Smooth muscle cell (in vitro differentiated cells): ENCODE measurements at regions not wholly inside any gene's neighbourhood (a gene's known extent, or its start where the extent isn't known, plus 50 kb on each side); places are given as distances from the start of the nearest gene placed in this dataset.

ENCODE experiments used
- DNase-seq: peaks from one replicate; lab custom pipeline; 2025; ENCODE audit not compliant: unreplicated experiment; lab: John Stamatoyannopoulos, UW
- H2AFZ ChIP-seq: fragments of 200-600 bp; sonication (generic); 2 replicates; pipeline ENCODE4 v1.6.0; 2016; ENCODE audit warnings: antibody characterized with exemption, low read depth, mild to moderate bottlenecking
- H3F3A ChIP-seq: fragments of 200-600 bp; sonication (generic); 2 replicates; pipeline ENCODE4 v1.6.0; 2017; ENCODE audit warnings: antibody characterized with exemption, low read depth
- H3K27ac ChIP-seq: fragments of 200-600 bp; sonication (generic); 2 replicates; pipeline ENCODE4 v1.5.1; 2016; ENCODE audit warnings: low read depth, mild to moderate bottlenecking
- H3K27me3 ChIP-seq: fragments of 200-600 bp; sonication (generic); 2 replicates; pipeline ENCODE4 v1.6.1; 2016; ENCODE audit warnings: low read depth, mild to moderate bottlenecking
- H3K36me3 ChIP-seq: fragments of 200-600 bp; sonication (generic); 2 replicates; pipeline ENCODE4 v1.5.1; 2016; ENCODE audit warnings: low read depth
- H3K4me1 ChIP-seq: fragments of 200-600 bp; sonication (generic); 2 replicates; pipeline ENCODE4 v1.5.1; 2016; ENCODE audit warnings: low read depth
- H3K4me2 ChIP-seq: fragments of 200-600 bp; sonication (generic); 2 replicates; pipeline ENCODE4 v1.6.0; 2016; ENCODE audit warnings: mild to moderate bottlenecking
- H3K4me3 ChIP-seq: fragments of 200-600 bp; sonication (generic); 2 replicates; pipeline ENCODE4 v1.5.1; 2016; ENCODE audit warnings: mild to moderate bottlenecking
- H3K79me2 ChIP-seq: fragments of 200-600 bp; sonication (generic); 2 replicates; pipeline ENCODE4 v1.6.0; 2016; ENCODE audit warnings: low read depth, mild to moderate bottlenecking
- H3K9ac ChIP-seq: fragments of 200-600 bp; sonication (generic); 2 replicates; pipeline ENCODE4 v1.6.0; 2016; ENCODE audit warnings: low read depth
- H3K9me3 ChIP-seq: fragments of 200-600 bp; sonication (generic); replicated peaks from 2 replicates; pipeline ENCODE4 v1.5.1; 2016; ENCODE audit warnings: low read depth
- H4K20me1 ChIP-seq: fragments of 200-600 bp; sonication (generic); 2 replicates; pipeline ENCODE4 v1.6.0; 2016; ENCODE audit warnings: low read depth
- CTCF ChIP-seq: fragments of 200-600 bp; sonication (generic); IDR thresholded peaks from 2 replicates; pipeline ENCODE4 v1.5.1; 2017; ENCODE audit warnings: borderline replicate concordance, mild to moderate bottlenecking, antibody characterized with exemption; ENCODE audit not compliant: insufficient read depth, poor library complexity, severe bottlenecking
- WGBS: methylation state at CpG from one replicate; pipeline ENCODE4 v1.1.7; 2016; ENCODE audit warnings: low lambda C conversion rate; 5-methylcytosine and 5-hydroxymethylcytosine counted together

DNA sequence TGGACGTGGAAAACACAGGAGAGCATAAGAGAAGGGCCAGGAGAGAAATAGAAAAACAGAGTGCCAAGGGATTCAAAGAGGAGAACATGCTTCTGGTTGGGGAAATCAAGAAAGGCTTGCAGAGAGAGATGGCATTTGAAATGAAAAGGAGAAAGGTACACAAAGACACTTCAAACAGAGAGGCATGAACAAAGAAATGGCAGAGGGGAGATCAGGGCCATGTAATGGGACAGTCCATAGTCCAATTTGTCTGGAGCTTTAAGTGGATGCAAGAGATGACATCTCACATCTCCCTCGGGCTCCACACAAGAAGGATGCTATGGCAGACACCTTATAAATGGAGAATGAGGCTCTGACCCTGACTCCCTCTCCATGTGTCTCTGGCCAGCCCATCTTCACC lies 331.1 kb downstream of the MLLT3 start:
- Histone ChIP-seq H3K27ac (no peak overlapping the region), H3F3A (no peaks in the 10 kb centered on the region), H3K79me2 (no peaks in the 10 kb centered on the region), H2AFZ (no peak overlapping the region), H3K4me3 (no peak overlapping the region), H3K4me1 (no peaks in the 10 kb centered on the region), H3K36me3 (no peaks in the 10 kb centered on the region), H4K20me1 (no peaks in the 10 kb centered on the region), H3K9ac (no peak overlapping the region), H3K27me3 (no peaks in the 10 kb centered on the region), H3K9me3 (no peaks in the 10 kb centered on the region), H3K4me2 (no peak overlapping the region)
- WGBS = 86% methylated on average over 2 of the region's 2 CpGs
- DNase-seq = no peak
- no peak for TF ChIP-seq CTCF

- TF ChIP-seq CTCF = no peak
- 67% methylated on average over 6 of the region's 6 CpGs for WGBS
Measured at GRCh38 chr9:20290257-20290656, 332.0 kb downstream of the MLLT3 start.

GRCh38 chr9:20289423-20290010 lies 332.8 kb downstream of the MLLT3 start:
- WGBS = 88% methylated on average over 9 of the region's 9 CpGs
- no peaks in the 10 kb centered on the region for H3K79me2 ChIP-seq
- H3K9me3 ChIP-seq = no peaks in the 10 kb centered on the region
- H3F3A ChIP-seq = no peaks in the 10 kb centered on the region
- H3K4me2 ChIP-seq = no peak overlapping the region
- no peak overlapping the region for H2AFZ ChIP-seq
- no peaks in the 10 kb centered on the region for H4K20me1 ChIP-seq
- no peak for DNase-seq
- no peak for TF ChIP-seq CTCF
- H3K36me3 ChIP-seq = no peaks in the 10 kb centered on the region
- H3K4me1 ChIP-seq = no peaks in the 10 kb centered on the region
- no peak overlapping the region for H3K27ac ChIP-seq
- no peak overlapping the region for H3K4me3 ChIP-seq
- H3K27me3 ChIP-seq = no peaks in the 10 kb centered on the region
- no peak overlapping the region for H3K9ac ChIP-seq

More at GRCh38 chr9:20290257-20290656, 332.0 kb downstream of the MLLT3 start:
- Histone ChIP-seq H3K4me1 (no peaks in the 10 kb centered on the region), H4K20me1 (no peaks in the 10 kb centered on the region), H3K9me3 (no peaks in the 10 kb centered on the region), H3F3A (no peaks in the 10 kb centered on the region), H3K4me2 (no peak overlapping the region), H3K36me3 (no peaks in the 10 kb centered on the region), H3K27me3 (no peaks in the 10 kb centered on the region), H3K79me2 (no peaks in the 10 kb centered on the region), H3K9ac (no peak overlapping the region), H3K27ac (no peak overlapping the region), H2AFZ (no peak overlapping the region), H3K4me3 (no peak overlapping the region)
- no peak for DNase-seq

DNA sequence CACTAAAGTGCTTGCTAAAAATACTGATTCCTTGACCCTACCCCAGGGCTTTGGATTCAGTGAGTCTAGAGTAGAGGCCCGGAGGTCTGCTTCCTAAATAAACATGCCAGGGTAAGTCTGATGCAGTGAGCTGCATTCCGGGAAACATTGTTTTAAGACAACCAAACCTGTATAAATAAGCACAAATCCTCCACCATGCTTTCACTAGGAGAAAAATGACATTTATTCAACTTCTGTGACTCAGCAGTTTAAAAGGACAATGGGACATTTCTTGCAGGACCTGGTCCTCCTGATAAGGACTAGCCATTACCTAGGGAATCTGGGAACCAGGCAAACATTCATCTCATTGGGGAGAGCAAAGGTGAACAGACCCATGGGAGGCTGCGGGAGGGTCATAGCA lies 335.3 kb downstream of the MLLT3 start:
- Histone ChIP-seq H3K4me2 (no peak overlapping the region), H3K9ac (no peak overlapping the region), H2AFZ (no peak overlapping the region), H3K9me3 (no peaks in the 10 kb centered on the region), H3K27ac (no peak overlapping the region), H4K20me1 (no peaks in the 10 kb centered on the region), H3F3A (no peaks in the 10 kb centered on the region), H3K4me1 (no peaks in the 10 kb centered on the region), H3K36me3 (no peaks in the 10 kb centered on the region), H3K27me3 (no peaks in the 10 kb centered on the region), H3K79me2 (no peaks in the 10 kb centered on the region), H3K4me3 (no peak overlapping the region)
- 90% methylated on average over 3 of the region's 3 CpGs for WGBS
- no peak for TF ChIP-seq CTCF
- no peak for DNase-seq
